HL-60 (cell line): ENCODE measurements at regions not wholly inside any gene's neighbourhood (a gene's known extent, or its start where the extent isn't known, plus 50 kb on each side); places are given as distances from the start of the nearest gene placed in this dataset.
"Not testable (repeated sequence)": the region's sequence is repeated elsewhere in the genome, so short reads cannot be mapped to it uniquely, and the experiment has no call there.

Experiments
- DNase-seq, 2 experiments: peaks; one replicate each; pipeline ENCODE4 v3.0.0-alpha.2; 2010 to 2020; ENCODE audit warnings: low read depth in 1 of 2, low spot score in 1 of 2
- H3K27ac ChIP-seq: fragments of 250-450 bp; sonication (Bioruptor Pico); replicated peaks from 2 replicates; pipeline ENCODE4 v1.5.1; 2020; ENCODE audit warnings: mild to moderate bottlenecking, moderate library complexity
- H3K27me3 ChIP-seq: fragments of 250-450 bp; sonication (Bioruptor Pico); 2 replicates; pipeline ENCODE4 v1.5.1; 2021; ENCODE audit warnings: mild to moderate bottlenecking, moderate library complexity; ENCODE audit not compliant: insufficient read depth, poor library complexity, severe bottlenecking
- H3K4me3 ChIP-seq: replicated peaks from 2 replicates; pipeline ENCODE4 v1.5.1; 2011; ENCODE audit warnings: mild to moderate bottlenecking, control low read depth, low read length; ENCODE audit not compliant: insufficient read depth
- CTCF ChIP-seq: IDR thresholded peaks from one replicate; pipeline ENCODE4 v1.5.1; 2011; ENCODE audit warnings: low read length, control low read depth, inconsistent platforms; ENCODE audit not compliant: insufficient read depth
- GABPA ChIP-seq: IDR thresholded peaks from 2 replicates; pipeline ENCODE4 v1.6.1; 2012; ENCODE audit warnings: low read depth
- POLR2AphosphoS5 ChIP-seq: IDR thresholded peaks from 2 replicates; pipeline ENCODE4 v1.6.1; 2012; ENCODE audit warnings: low read depth
- SPI1 ChIP-seq: IDR thresholded peaks from 2 replicates; pipeline ENCODE4 v1.6.1; 2012; ENCODE audit warnings: low read depth, mild to moderate bottlenecking, borderline replicate concordance
- TF ChIP-seq, protein P1 (sequence below): IDR thresholded peaks from 2 replicates; pipeline ENCODE4 v1.6.1; 2012; ENCODE audit warnings: low read depth; ENCODE audit not compliant: insufficient replicate concordance

DNA sequence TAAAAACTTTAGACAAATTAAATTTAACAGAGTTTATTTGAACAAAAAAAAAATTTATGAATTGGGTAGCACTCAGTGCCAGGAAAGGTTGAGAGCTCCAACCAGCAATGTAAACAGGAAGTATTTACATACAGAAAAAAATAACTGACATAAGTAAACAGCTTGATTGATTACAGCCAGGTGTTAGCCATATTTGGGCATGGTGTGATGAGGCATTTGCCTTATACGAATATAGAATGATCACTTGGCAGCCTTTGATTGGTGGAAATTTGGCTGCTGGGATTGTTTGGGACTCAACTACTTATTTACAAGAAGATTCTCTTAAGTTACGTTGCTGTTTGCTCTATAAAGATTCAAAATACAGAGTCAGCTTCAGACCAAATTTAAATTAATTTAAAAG lies 172.0 kb downstream of the ADAM29 start:
- no peak overlapping the region for H3K27ac ChIP-seq
- TF ChIP-seq, protein P1, sequence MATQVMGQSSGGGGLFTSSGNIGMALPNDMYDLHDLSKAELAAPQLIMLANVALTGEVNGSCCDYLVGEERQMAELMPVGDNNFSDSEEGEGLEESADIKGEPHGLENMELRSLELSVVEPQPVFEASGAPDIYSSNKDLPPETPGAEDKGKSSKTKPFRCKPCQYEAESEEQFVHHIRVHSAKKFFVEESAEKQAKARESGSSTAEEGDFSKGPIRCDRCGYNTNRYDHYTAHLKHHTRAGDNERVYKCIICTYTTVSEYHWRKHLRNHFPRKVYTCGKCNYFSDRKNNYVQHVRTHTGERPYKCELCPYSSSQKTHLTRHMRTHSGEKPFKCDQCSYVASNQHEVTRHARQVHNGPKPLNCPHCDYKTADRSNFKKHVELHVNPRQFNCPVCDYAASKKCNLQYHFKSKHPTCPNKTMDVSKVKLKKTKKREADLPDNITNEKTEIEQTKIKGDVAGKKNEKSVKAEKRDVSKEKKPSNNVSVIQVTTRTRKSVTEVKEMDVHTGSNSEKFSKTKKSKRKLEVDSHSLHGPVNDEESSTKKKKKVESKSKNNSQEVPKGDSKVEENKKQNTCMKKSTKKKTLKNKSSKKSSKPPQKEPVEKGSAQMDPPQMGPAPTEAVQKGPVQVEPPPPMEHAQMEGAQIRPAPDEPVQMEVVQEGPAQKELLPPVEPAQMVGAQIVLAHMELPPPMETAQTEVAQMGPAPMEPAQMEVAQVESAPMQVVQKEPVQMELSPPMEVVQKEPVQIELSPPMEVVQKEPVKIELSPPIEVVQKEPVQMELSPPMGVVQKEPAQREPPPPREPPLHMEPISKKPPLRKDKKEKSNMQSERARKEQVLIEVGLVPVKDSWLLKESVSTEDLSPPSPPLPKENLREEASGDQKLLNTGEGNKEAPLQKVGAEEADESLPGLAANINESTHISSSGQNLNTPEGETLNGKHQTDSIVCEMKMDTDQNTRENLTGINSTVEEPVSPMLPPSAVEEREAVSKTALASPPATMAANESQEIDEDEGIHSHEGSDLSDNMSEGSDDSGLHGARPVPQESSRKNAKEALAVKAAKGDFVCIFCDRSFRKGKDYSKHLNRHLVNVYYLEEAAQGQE: no peak
- TF ChIP-seq GABPA: no peak
- TF ChIP-seq CTCF: no peak
- no peak for TF ChIP-seq SPI1
- TF ChIP-seq POLR2AphosphoS5: no peak
- H3K4me3 ChIP-seq: no peak overlapping the region
- H3K27me3 ChIP-seq: no peaks in the 10 kb centered on the region
- no peak for DNase-seq

DNA sequence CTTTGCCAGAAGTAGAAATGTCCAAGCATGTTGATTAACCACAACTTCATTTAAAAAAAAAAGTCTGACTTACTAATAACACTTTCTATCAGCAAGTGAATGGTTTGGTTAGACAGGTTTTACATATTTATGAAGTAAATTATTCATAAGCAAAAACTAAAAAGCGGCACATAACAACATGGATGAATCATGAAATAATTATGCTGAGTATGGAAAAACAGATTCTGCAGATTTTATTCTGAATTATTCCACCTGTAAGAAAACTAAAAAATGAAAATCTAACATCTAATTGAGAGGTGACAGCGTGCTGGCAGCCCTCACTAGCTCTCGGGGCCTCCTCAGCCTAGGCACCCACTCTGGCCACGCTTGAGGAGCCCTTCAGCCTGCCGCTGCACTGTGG lies 173.5 kb downstream of the ADAM29 start:
- no peak for DNase-seq
- TF ChIP-seq GABPA: no peak
- TF ChIP-seq SPI1: no peak
- TF ChIP-seq, protein P1: no peak
- no peak for TF ChIP-seq POLR2AphosphoS5
- no peak for TF ChIP-seq CTCF
- no peak overlapping the region for H3K4me3 ChIP-seq
- no peaks in the 10 kb centered on the region for H3K27me3 ChIP-seq
- no peak overlapping the region for H3K27ac ChIP-seq

DNA sequence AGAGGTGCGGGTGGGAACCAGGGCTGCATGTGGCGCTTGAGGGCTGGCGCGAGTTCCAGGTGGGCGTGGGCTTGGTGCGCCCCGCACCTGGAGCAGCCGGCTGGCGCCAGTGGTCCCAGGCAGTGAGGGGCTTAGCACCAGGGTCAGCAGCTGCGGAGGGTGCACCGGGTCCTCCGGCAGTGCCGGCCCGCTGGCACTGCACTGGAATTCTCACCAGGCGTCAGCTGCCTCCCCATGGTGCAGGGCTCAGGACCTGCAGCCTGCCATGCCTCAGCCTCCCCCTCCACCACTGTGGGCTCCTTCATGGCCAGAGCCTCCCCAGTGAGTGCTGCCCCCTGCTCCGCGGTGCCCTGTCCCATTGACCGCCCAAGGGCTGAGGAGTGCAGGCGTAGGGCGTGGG lies 174.0 kb downstream of the ADAM29 start:
- Histone ChIP-seq H3K27me3 (no peaks in the 10 kb centered on the region), H3K27ac (no peak overlapping the region), H3K4me3 (no peak overlapping the region)
- TF ChIP-seq SPI1 (no peak), POLR2AphosphoS5 (no peak), CTCF (no peak), GABPA (no peak)
- TF ChIP-seq, protein P1: no peak
- DNase-seq: no peak

- H3K27me3 ChIP-seq, H3K27ac ChIP-seq, H3K4me3 ChIP-seq, DNase-seq: not testable (repeated sequence)
Observed at GRCh38 chr4:175093055-175093454, 174.9 kb downstream of the ADAM29 start.
